HEK293T (cell line): ENCODE measurements at regions not wholly inside any gene's neighbourhood (a gene's known extent, or its start where the extent isn't known, plus 50 kb on each side); places are given as distances from the start of the nearest gene placed in this dataset.
"Not testable (repeated sequence)": the region's sequence is repeated elsewhere in the genome, so short reads cannot be mapped to it uniquely, and the experiment has no call there.

Experiments
- CTCF ChIA-PET: fragments of 350-600 bp; formaldehyde crosslinking; extraction: SDS; loops from one replicate; lab custom pipeline; 2021; ENCODE audit warnings: antibody characterized with exemption, inconsistent platforms; lab: Yijun Ruan, JAX
- POLR2A ChIA-PET: fragments of 350-600 bp; formaldehyde crosslinking; extraction: SDS; loops from one replicate; lab custom pipeline; 2020; ENCODE audit warnings: antibody characterized with exemption, inconsistent platforms; lab: Yijun Ruan, JAX
- DNase-seq: peaks from one replicate; pipeline ENCODE4 v3.0.0; 2012; ENCODE audit warnings: mixed read lengths; ENCODE audit errors: extremely low spot score
- ARNT ChIP-seq: fragments of 450-650 bp; IDR thresholded peaks from 2 replicates; pipeline ENCODE4 v1.6.1; 2017; ENCODE audit warnings: mild to moderate bottlenecking
- BHLHE40 ChIP-seq: fragments of 450-650 bp; IDR thresholded peaks from 2 replicates; pipeline ENCODE4 v1.6.1; 2016; ENCODE audit warnings: mild to moderate bottlenecking, moderate library complexity, borderline replicate concordance
- CTBP1 ChIP-seq: fragments of 450-650 bp; IDR thresholded peaks from 2 replicates; pipeline ENCODE4 v1.6.1; 2016; ENCODE audit warnings: borderline replicate concordance
- ELF4 ChIP-seq: fragments of 450-650 bp; IDR thresholded peaks from 2 replicates; pipeline ENCODE4 v1.6.1; 2017; ENCODE audit warnings: antibody characterized with exemption
- FOXA1 ChIP-seq: fragments of 450-650 bp; IDR thresholded peaks from 2 replicates; pipeline ENCODE4 v1.6.1; 2016; ENCODE audit warnings: mild to moderate bottlenecking
- FOXK2 ChIP-seq: fragments of 450-650 bp; IDR thresholded peaks from 2 replicates; pipeline ENCODE4 v1.6.1; 2016; ENCODE audit warnings: mild to moderate bottlenecking
- FOXM1 ChIP-seq: fragments of 450-650 bp; IDR thresholded peaks from 2 replicates; pipeline ENCODE4 v1.6.1; 2017; ENCODE audit warnings: mild to moderate bottlenecking, borderline replicate concordance
- HDGF ChIP-seq: fragments of 450-650 bp; IDR thresholded peaks from 2 replicates; pipeline ENCODE4 v1.6.1; 2017; ENCODE audit warnings: antibody characterized with exemption, borderline replicate concordance
- L3MBTL2 ChIP-seq: fragments of 450-650 bp; conservative IDR thresholded peaks from 2 replicates; pipeline ENCODE4 v1.6.1; 2016; ENCODE audit warnings: mild to moderate bottlenecking
- LEF1 ChIP-seq: fragments of 450-650 bp; IDR thresholded peaks from 2 replicates; pipeline ENCODE4 v1.6.1; 2017; ENCODE audit warnings: mild to moderate bottlenecking, borderline replicate concordance
- NFRKB ChIP-seq: fragments of 450-650 bp; IDR thresholded peaks from 2 replicates; pipeline ENCODE4 v1.6.1; 2016; ENCODE audit warnings: mild to moderate bottlenecking, moderate library complexity
- PKNOX1 ChIP-seq: fragments of 450-650 bp; IDR thresholded peaks from 2 replicates; pipeline ENCODE4 v1.6.1; 2016
- SP1 ChIP-seq: fragments of 450-650 bp; IDR thresholded peaks from 2 replicates; pipeline ENCODE4 v1.6.1; 2017
- SUZ12 ChIP-seq: fragments of 450-650 bp; IDR thresholded peaks from 2 replicates; pipeline ENCODE4 v1.6.1; 2016; ENCODE audit warnings: mild to moderate bottlenecking
- TARDBP ChIP-seq: fragments of 450-650 bp; IDR thresholded peaks from 2 replicates; pipeline ENCODE4 v1.6.1; 2016
- ZNF384 ChIP-seq: fragments of 450-650 bp; IDR thresholded peaks from 2 replicates; pipeline ENCODE4 v1.6.1; 2016

- no peak for DNase-seq
- ChIA-PET POLR2A (no interaction called here), CTCF (no interaction called here)
- no peak for TF ChIP-seq NFRKB
- no peak for TF ChIP-seq SUZ12
- TF ChIP-seq LEF1: no peak
- TF ChIP-seq SP1: no peak
- TF ChIP-seq BHLHE40: no peak
- no peak for TF ChIP-seq L3MBTL2
- TF ChIP-seq FOXA1: no peak
- TF ChIP-seq FOXM1: no peak
- no peak for TF ChIP-seq ARNT
Observed at GRCh38 chr1:14340002-14340785, 258.3 kb upstream of the KAZN start.

GRCh38 chr1:14341147-14341546 is 257.3 kb upstream of the KAZN start:
- TF ChIP-seq FOXA1 (no peak), HDGF (no peak)
- CTCF ChIA-PET: no interaction called here
- POLR2A ChIA-PET: no interaction called here
- DNase-seq: no peak

GRCh38 chr1:14345946-14346550 is 252.4 kb upstream of the KAZN start:
- ChIA-PET POLR2A (no interaction called here), CTCF (no interaction called here)
- no peak for DNase-seq
- no peak for TF ChIP-seq SUZ12

DNA sequence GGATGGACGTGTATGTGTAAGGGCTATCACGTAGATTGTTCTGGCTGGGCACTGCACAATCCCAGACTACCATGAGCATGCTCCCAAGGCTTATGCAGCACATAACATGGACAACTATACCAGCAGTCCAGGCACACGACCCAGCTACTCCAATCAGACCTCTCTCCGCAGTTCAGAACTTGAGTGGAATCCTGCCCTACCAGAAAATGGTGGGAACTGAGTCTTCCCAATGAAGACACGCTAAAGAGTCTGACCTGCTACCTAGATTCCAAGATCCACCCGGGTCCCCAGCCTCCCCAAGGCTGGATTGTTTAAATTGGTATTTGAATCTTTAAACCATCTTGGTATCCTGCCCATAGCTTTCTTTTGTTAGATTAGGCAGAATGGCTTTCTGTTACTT is 251.3 kb upstream of the KAZN start:
- POLR2A ChIA-PET: no interaction called here
- no peak for DNase-seq
- CTCF ChIA-PET: no interaction called here
- TF ChIP-seq FOXA1: no peak
- TF ChIP-seq HDGF: no peak

DNA sequence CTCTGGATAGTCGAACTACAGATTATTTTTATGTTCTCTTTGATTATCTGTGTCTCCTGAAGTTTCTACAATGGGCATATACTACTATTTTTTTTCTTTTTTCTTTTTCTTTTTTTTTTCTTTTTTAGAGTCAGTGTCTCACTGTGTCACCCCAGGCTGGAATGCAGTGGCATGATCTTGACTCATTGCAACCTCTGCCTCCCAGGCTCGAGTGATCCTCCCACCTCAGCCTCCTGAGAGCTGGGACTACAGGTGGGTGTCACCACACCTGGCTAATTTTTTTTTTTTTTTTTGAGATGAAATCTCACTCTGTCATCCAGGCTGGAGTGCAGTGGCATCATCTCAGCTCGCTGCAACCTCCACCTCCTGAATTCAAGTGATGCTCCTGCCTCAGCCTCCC is 250.7 kb upstream of the KAZN start:
- no peak for DNase-seq
- ChIA-PET CTCF (no interaction called here), POLR2A (no interaction called here)
- no peak for TF ChIP-seq FOXK2
- TF ChIP-seq L3MBTL2: no peak
- TF ChIP-seq TARDBP: no peak
- TF ChIP-seq LEF1: no peak
- TF ChIP-seq NFRKB: no peak
- no peak for TF ChIP-seq SP1
- no peak for TF ChIP-seq BHLHE40
- TF ChIP-seq ELF4: no peak
- no peak for TF ChIP-seq SUZ12
- TF ChIP-seq FOXM1: no peak
- no peak for TF ChIP-seq CTBP1
- no peak for TF ChIP-seq HDGF
- TF ChIP-seq ZNF384: no peak
- TF ChIP-seq FOXA1: no peak
- TF ChIP-seq ARNT: no peak
- no peak for TF ChIP-seq PKNOX1

- ChIA-PET POLR2A (no interaction called here), CTCF (no interaction called here)
- TF ChIP-seq SUZ12: no peak
- no peak for TF ChIP-seq NFRKB
- TF ChIP-seq BHLHE40: no peak
- no peak for TF ChIP-seq TARDBP
- no peak for TF ChIP-seq FOXM1
- no peak for TF ChIP-seq LEF1
- no peak for TF ChIP-seq HDGF
- no peak for TF ChIP-seq ELF4
- no peak for TF ChIP-seq ZNF384
- no peak for TF ChIP-seq ARNT
- DNase-seq: no peak
Observed at GRCh38 chr1:14350197-14350596, 248.3 kb upstream of the KAZN start.

DNA sequence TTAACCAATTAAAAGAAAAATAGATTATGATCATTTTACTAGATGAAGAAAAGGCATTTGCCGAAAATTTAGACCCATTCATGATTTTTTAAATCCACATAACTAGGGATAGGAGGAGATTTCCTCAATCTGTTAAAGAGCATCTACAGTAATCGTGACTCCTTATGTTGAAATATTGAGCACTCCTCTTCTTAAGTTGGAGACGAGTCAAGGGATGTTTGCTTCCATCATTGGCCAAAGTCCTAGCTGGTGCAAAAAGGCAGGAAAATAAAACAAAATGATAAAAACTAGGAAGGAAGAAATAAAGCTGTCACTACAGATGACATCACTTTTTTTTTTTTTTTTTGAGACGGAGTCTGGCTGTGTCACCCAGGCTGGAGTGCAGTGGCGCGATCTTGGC is 245.6 kb upstream of the KAZN start:
- POLR2A ChIA-PET: no interaction called here
- CTCF ChIA-PET: interaction anchor here (0.6 kb wide), 1 partner anchor 339 kb away, joined by 5 read pairs; no protein-coding TSS in a partner anchor
- no peak for TF ChIP-seq BHLHE40
- TF ChIP-seq CTBP1: no peak
- TF ChIP-seq SP1: no peak
- TF ChIP-seq TARDBP: no peak
- TF ChIP-seq ARNT: no peak
- no peak for TF ChIP-seq NFRKB
- TF ChIP-seq FOXA1: no peak
- TF ChIP-seq ELF4: no peak
- TF ChIP-seq HDGF: no peak
- TF ChIP-seq SUZ12: no peak
- no peak for TF ChIP-seq LEF1
- TF ChIP-seq L3MBTL2: no peak
- TF ChIP-seq FOXK2: no peak
- no peak for TF ChIP-seq FOXM1
- no peak for TF ChIP-seq PKNOX1
- TF ChIP-seq ZNF384: no peak
- DNase-seq: no peak

DNA sequence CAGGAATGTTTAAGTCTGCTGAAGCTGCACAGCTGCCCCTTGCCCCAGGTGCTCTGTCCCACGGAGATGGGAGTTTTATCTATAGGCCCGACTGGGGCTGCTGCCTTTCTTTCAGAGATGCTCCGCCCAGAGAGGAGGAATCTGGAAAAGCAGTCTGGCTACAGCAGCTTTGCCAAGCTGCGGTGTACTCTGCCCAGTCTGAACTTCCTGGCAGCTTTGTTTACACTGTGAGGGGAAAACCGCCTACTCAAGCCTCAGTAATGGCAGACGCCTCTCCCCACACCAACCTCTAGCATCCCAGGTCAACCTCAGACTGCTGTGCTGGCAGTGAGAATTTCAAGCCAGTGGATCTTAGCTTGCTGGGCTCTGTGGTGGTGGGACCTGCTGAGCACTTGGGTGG is 237.5 kb upstream of the KAZN start:
- DNase-seq, CTCF ChIA-PET, POLR2A ChIA-PET: not testable (repeated sequence)
